ENCODE measurements at regions not wholly inside any gene's neighbourhood (a gene's known extent, or its start where the extent isn't known, plus 50 kb on each side); places are given as distances from the start of the nearest gene placed in this dataset.

DNA sequence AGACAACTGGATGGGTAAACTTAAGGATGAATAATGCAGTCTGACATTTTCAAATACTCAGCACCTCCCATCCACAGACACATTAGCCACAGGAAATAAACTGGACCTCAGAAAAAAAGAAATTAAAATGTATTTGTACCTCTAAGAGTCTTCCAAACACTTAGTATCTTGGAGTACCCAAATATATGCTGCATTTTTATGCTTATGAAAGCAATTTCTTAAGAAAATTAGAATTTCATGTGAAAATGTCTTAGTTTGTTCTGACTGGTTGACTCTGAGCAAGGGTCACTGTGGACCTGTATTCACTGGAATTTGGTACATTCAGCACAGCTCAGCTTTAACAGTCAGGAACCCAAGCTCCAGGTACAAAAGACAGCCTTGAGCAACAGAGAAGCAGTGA is 216.2 kb upstream of the UBE2E2 start:
- no peaks in the 10 kb centered on the region for H3K79me2 ChIP-seq (ENCODE audit: insufficient read depth, low read length)
- no peak overlapping the region for H3K4me3 ChIP-seq (replicated peaks in 1 of 2; ENCODE audit: low read depth in 1 of 2, low read length in 2 of 2)
- H4K20me1 ChIP-seq (ENCODE audit: insufficient read depth), result no peaks in the 10 kb centered on the region
- H3K9me2 ChIP-seq (ENCODE audit: insufficient read depth), result no peaks in the 10 kb centered on the region
- TF ChIP-seq SRF (IDR thresholded peaks at IDR 0.05; ENCODE audit: low read depth), result no peak
- no peak for TF ChIP-seq JUND (IDR thresholded peaks at IDR 0.05)
- TF ChIP-seq, protein P1, sequence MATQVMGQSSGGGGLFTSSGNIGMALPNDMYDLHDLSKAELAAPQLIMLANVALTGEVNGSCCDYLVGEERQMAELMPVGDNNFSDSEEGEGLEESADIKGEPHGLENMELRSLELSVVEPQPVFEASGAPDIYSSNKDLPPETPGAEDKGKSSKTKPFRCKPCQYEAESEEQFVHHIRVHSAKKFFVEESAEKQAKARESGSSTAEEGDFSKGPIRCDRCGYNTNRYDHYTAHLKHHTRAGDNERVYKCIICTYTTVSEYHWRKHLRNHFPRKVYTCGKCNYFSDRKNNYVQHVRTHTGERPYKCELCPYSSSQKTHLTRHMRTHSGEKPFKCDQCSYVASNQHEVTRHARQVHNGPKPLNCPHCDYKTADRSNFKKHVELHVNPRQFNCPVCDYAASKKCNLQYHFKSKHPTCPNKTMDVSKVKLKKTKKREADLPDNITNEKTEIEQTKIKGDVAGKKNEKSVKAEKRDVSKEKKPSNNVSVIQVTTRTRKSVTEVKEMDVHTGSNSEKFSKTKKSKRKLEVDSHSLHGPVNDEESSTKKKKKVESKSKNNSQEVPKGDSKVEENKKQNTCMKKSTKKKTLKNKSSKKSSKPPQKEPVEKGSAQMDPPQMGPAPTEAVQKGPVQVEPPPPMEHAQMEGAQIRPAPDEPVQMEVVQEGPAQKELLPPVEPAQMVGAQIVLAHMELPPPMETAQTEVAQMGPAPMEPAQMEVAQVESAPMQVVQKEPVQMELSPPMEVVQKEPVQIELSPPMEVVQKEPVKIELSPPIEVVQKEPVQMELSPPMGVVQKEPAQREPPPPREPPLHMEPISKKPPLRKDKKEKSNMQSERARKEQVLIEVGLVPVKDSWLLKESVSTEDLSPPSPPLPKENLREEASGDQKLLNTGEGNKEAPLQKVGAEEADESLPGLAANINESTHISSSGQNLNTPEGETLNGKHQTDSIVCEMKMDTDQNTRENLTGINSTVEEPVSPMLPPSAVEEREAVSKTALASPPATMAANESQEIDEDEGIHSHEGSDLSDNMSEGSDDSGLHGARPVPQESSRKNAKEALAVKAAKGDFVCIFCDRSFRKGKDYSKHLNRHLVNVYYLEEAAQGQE (IDR thresholded peaks at IDR 0.05; ENCODE audit: low read depth), result no peak
- no peak for TF ChIP-seq SP1 (IDR thresholded peaks at IDR 0.05; ENCODE audit: low read depth)
- TF ChIP-seq, protein P2, sequence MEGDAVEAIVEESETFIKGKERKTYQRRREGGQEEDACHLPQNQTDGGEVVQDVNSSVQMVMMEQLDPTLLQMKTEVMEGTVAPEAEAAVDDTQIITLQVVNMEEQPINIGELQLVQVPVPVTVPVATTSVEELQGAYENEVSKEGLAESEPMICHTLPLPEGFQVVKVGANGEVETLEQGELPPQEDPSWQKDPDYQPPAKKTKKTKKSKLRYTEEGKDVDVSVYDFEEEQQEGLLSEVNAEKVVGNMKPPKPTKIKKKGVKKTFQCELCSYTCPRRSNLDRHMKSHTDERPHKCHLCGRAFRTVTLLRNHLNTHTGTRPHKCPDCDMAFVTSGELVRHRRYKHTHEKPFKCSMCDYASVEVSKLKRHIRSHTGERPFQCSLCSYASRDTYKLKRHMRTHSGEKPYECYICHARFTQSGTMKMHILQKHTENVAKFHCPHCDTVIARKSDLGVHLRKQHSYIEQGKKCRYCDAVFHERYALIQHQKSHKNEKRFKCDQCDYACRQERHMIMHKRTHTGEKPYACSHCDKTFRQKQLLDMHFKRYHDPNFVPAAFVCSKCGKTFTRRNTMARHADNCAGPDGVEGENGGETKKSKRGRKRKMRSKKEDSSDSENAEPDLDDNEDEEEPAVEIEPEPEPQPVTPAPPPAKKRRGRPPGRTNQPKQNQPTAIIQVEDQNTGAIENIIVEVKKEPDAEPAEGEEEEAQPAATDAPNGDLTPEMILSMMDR (IDR thresholded peaks at IDR 0.05 in 2 of 3, conservative IDR thresholded peaks at IDR 0.05 in 1 of 3; ENCODE audit: borderline replicate concordance in 1 of 3, insufficient read depth in 1 of 3, low read depth in 2 of 3, low read length in 2 of 3), result no peak
- TF ChIP-seq EZH2phosphoT487 (IDR thresholded peaks at IDR 0.05; ENCODE audit: borderline replicate concordance), result no peak
- no peak for TF ChIP-seq RAD21 (IDR thresholded peaks at IDR 0.05; ENCODE audit: low read depth)
- TF ChIP-seq CBX3 (IDR thresholded peaks at IDR 0.05; ENCODE audit: low read depth), result no peak
- no peak for TF ChIP-seq YY1 (IDR thresholded peaks at IDR 0.05; ENCODE audit: extremely low read depth, insufficient replicate concordance, low read depth, low read length)
- no peak for TF ChIP-seq FOSL1 (IDR thresholded peaks at IDR 0.05; ENCODE audit: low read depth)
- TF ChIP-seq CEBPB (IDR thresholded peaks at IDR 0.05; ENCODE audit: low read depth), result no peak
- TF ChIP-seq TCF7L2 (IDR thresholded peaks at IDR 0.05; ENCODE audit: borderline replicate concordance, extremely low read depth, insufficient read depth, insufficient read length), result no peak
- no peak for TF ChIP-seq EGR1 (IDR thresholded peaks at IDR 0.05; ENCODE audit: low read depth)
- TF ChIP-seq SIN3A (IDR thresholded peaks at IDR 0.05; ENCODE audit: low read depth), result no peak
- TF ChIP-seq, protein P3, sequence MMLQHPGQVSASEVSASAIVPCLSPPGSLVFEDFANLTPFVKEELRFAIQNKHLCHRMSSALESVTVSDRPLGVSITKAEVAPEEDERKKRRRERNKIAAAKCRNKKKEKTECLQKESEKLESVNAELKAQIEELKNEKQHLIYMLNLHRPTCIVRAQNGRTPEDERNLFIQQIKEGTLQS (IDR thresholded peaks at IDR 0.05), result no peak
- TF ChIP-seq, protein P4, sequence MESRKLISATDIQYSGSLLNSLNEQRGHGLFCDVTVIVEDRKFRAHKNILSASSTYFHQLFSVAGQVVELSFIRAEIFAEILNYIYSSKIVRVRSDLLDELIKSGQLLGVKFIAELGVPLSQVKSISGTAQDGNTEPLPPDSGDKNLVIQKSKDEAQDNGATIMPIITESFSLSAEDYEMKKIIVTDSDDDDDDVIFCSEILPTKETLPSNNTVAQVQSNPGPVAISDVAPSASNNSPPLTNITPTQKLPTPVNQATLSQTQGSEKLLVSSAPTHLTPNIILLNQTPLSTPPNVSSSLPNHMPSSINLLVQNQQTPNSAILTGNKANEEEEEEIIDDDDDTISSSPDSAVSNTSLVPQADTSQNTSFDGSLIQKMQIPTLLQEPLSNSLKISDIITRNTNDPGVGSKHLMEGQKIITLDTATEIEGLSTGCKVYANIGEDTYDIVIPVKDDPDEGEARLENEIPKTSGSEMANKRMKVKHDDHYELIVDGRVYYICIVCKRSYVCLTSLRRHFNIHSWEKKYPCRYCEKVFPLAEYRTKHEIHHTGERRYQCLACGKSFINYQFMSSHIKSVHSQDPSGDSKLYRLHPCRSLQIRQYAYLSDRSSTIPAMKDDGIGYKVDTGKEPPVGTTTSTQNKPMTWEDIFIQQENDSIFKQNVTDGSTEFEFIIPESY (IDR thresholded peaks at IDR 0.05; ENCODE audit: extremely low read depth, insufficient replicate concordance, low read length), result no peak
- H3K4me2 ChIP-seq (ENCODE audit: low read length), result no peak overlapping the region
- H3K4me1 ChIP-seq (ENCODE audit: control insufficient read depth in 1 of 2, insufficient read depth in 2 of 2, low read length in 2 of 2), result no peaks in the 10 kb centered on the region
- DNase-seq (ENCODE audit: low read depth, low spot score) (no peak), ATAC-seq (no peak)
- BruUV-seq (replicated peaks), result no TSS peak
- intact Hi-C loops (cut with micrococcal nuclease), result no loop called here
- no peak overlapping the region for H3K9ac ChIP-seq (ENCODE audit: low read length)
- ChIA-PET POLR2A (no interaction called here), CTCF (no interaction called here), RAD21 (ENCODE audit: low non-redundant PET in 1 of 2, low total read pairs in 2 of 2, uncharacterized antibody in 2 of 2, unreplicated experiment in 2 of 2) (no interaction called here)
- H2AFZ ChIP-seq (ENCODE audit: low read depth, low read length, poor library complexity, severe bottlenecking), result no peak overlapping the region
- H3K9me3 ChIP-seq (ENCODE audit: control insufficient read depth in 1 of 2, insufficient read depth in 1 of 2, low read depth in 1 of 2, low read length in 2 of 2), result no peaks in the 10 kb centered on the region; a peak in 1 of 4 replicates
- 0 out of 2 replicates have a peak, but pooled peaks cover 9% of the 10 kb centered on the region for H3K27me3 ChIP-seq (ENCODE audit: insufficient read depth, low read length)
- no peak overlapping the region for H3K27ac ChIP-seq (ENCODE audit: low read depth, low read length)
- H3K36me3 ChIP-seq (ENCODE audit: control insufficient read depth in 1 of 2, insufficient read depth in 2 of 2, low read length in 2 of 2), result no peaks in the 10 kb centered on the region
